Activated T-helper 17 cell treated with anti-CD3 and anti-CD28 coated beads, Interleukin-2, amount 50 U/mL, for 72 hours (primary cell): ENCODE measurements at regions not wholly inside any gene's neighbourhood (a gene's known extent, or its start where the extent isn't known, plus 50 kb on each side); places are given as distances from the start of the nearest gene placed in this dataset.

Experiments used
- ATAC-seq: fragments of 150-1000 bp; cut with Tn5 transposase; replicated peaks from 2 replicates; pipeline ENCODE4 v1.10.0; 2021; ENCODE audit warnings: mild to moderate bottlenecking, moderate library complexity
- H3K27ac Mint-ChIP-seq: one replicate; pipeline ENCODE4 v1.8.0; 2022; ENCODE audit warnings: mixed read lengths
- H3K27me3 Mint-ChIP-seq: one replicate; pipeline ENCODE4 v1.8.0; 2022; ENCODE audit warnings: mixed read lengths
- H3K36me3 Mint-ChIP-seq: one replicate; pipeline ENCODE4 v1.8.0; 2022; ENCODE audit warnings: low read depth, mild to moderate bottlenecking, mixed read lengths
- H3K4me1 Mint-ChIP-seq: one replicate; pipeline ENCODE4 v1.8.0; 2022; ENCODE audit warnings: mixed read lengths
- H3K4me3 Mint-ChIP-seq: one replicate; pipeline ENCODE4 v1.8.0; 2022; ENCODE audit warnings: mild to moderate bottlenecking, mixed read lengths
- H3K9me3 Mint-ChIP-seq: one replicate; pipeline ENCODE4 v1.8.0; 2022; ENCODE audit warnings: mixed read lengths

GRCh38 chr20:11454966-11455799 lies 462.5 kb upstream of the BTBD3 start:
- Mint-ChIP-seq H3K4me3 (no peak overlapping the region), H3K9me3 (peaks cover 10% of the 10 kb centered on the region), H3K27me3 (no peaks in the 10 kb centered on the region), H3K36me3 (no peaks in the 10 kb centered on the region), H3K4me1 (no peaks in the 10 kb centered on the region), H3K27ac (no peak overlapping the region)
- no peak for ATAC-seq

DNA sequence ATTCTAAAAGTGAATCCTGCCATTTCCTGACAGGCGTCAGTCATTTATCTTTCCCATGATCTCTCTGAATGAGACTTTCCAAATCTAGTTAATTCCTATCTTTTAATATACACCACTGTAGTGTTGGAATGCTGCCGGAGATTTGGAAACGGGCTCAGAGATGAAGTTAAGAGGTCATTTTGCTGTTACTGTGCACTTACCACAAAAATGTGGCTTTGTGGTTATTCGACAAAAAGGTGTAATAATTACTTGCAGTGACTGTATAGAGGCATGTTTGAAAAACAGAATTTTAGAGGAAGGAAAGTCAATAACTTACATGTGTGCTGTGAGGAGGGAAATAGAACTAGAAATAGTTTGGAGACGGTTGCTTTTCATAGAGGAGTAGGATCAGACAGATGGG lies 460.2 kb upstream of the BTBD3 start:
- no peak overlapping the region for H3K4me3 Mint-ChIP-seq
- H3K9me3 Mint-ChIP-seq = peaks cover 8% of the 10 kb centered on the region
- no peak overlapping the region for H3K27ac Mint-ChIP-seq
- no peaks in the 10 kb centered on the region for H3K4me1 Mint-ChIP-seq
- H3K27me3 Mint-ChIP-seq = no peaks in the 10 kb centered on the region
- no peak for ATAC-seq
- H3K36me3 Mint-ChIP-seq = no peaks in the 10 kb centered on the region

- H3K4me1 Mint-ChIP-seq = no peaks in the 10 kb centered on the region
- H3K36me3 Mint-ChIP-seq = no peaks in the 10 kb centered on the region
- peaks cover 6% of the 10 kb centered on the region for H3K9me3 Mint-ChIP-seq
- no peak overlapping the region for H3K4me3 Mint-ChIP-seq
- H3K27me3 Mint-ChIP-seq = no peaks in the 10 kb centered on the region
- ATAC-seq = no peak
- H3K27ac Mint-ChIP-seq = no peak overlapping the region
Measured at GRCh38 chr20:11459090-11459890, 458.4 kb upstream of the BTBD3 start.

DNA sequence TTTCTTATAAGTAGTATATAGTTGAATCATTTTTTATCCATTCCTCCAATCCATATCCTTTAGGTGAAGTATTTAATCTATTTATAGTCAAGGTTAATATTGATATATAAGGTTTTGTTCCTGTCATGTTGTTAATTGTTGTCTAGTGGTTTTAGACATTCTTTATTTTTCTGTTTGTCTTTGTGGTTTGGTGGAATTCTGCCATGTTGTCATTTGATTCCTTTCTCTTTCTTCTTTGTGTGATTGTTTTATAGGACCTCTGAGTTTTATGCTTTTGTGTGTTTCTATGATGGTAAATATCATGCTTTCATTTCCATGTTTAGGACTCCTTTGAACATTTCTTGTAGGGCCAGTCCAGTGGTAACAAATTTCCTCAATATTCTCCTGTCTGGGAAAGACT lies 450.3 kb upstream of the BTBD3 start:
- Mint-ChIP-seq H3K27ac (no peak overlapping the region), H3K27me3 (no peaks in the 10 kb centered on the region), H3K4me1 (no peaks in the 10 kb centered on the region), H3K9me3 (peaks cover 3% of the 10 kb centered on the region), H3K4me3 (no peak overlapping the region), H3K36me3 (no peaks in the 10 kb centered on the region)
- no peak for ATAC-seq

GRCh38 chr20:11468880-11469279 lies 448.8 kb upstream of the BTBD3 start:
- ATAC-seq = no peak
- H3K27ac Mint-ChIP-seq = no peak overlapping the region
- H3K27me3 Mint-ChIP-seq = no peaks in the 10 kb centered on the region
- no peaks in the 10 kb centered on the region for H3K4me1 Mint-ChIP-seq
- no peak overlapping the region for H3K4me3 Mint-ChIP-seq
- no peaks in the 10 kb centered on the region for H3K9me3 Mint-ChIP-seq
- H3K36me3 Mint-ChIP-seq = no peaks in the 10 kb centered on the region

DNA sequence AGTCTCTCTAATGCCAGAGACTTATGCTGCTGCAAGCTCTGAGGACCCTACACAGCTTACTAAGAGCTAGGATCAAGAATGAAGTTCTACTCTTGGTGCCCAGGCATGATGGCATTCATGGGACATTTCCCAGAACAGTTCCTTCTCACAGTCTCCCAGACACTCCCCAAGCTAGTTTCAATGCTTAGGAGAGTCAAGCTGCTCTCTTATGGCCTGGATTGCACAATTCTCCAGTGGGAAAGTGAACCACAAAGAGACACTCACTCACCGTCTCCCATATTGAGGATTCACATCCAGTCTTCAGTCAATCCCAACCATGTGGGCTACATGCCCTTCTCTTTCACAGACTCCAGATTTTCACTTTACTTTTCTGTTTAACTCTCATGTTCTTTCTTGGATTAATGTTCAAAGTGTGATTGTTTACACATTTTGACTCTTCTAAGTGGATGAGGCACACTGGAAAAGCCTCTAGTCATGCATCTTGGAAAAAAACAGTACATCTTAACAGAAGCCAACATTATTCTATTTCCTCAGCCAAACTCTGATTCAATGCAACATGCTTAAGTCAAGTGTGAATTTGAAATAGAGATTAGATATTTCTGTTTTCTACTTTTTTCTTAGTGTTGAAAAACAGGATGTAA lies 447.8 kb upstream of the BTBD3 start:
- Mint-ChIP-seq H3K4me3 (no peak overlapping the region), H3K9me3 (no peaks in the 10 kb centered on the region), H3K36me3 (no peaks in the 10 kb centered on the region), H3K4me1 (no peaks in the 10 kb centered on the region), H3K27me3 (no peaks in the 10 kb centered on the region), H3K27ac (no peak overlapping the region)
- ATAC-seq = no peak

- H3K9me3 Mint-ChIP-seq = peaks cover 15% of the 10 kb centered on the region
- no peak overlapping the region for H3K4me3 Mint-ChIP-seq
- no peak for ATAC-seq
- no peaks in the 10 kb centered on the region for H3K36me3 Mint-ChIP-seq
- no peaks in the 10 kb centered on the region for H3K27me3 Mint-ChIP-seq
- no peaks in the 10 kb centered on the region for H3K4me1 Mint-ChIP-seq
- H3K27ac Mint-ChIP-seq = no peak overlapping the region
Measured at GRCh38 chr20:11473983-11474382, 443.7 kb upstream of the BTBD3 start.

GRCh38 chr20:11483697-11484096 lies 434.0 kb upstream of the BTBD3 start:
- no peaks in the 10 kb centered on the region for H3K36me3 Mint-ChIP-seq
- no peak overlapping the region for H3K4me3 Mint-ChIP-seq
- H3K4me1 Mint-ChIP-seq = no peaks in the 10 kb centered on the region
- H3K27ac Mint-ChIP-seq = no peak overlapping the region
- H3K9me3 Mint-ChIP-seq = peaks cover 7% of the 10 kb centered on the region
- no peak for ATAC-seq
- no peaks in the 10 kb centered on the region for H3K27me3 Mint-ChIP-seq

- H3K4me1 Mint-ChIP-seq = no peaks in the 10 kb centered on the region
- no peak overlapping the region for H3K4me3 Mint-ChIP-seq
- H3K9me3 Mint-ChIP-seq = peaks cover 9% of the 10 kb centered on the region
- H3K27me3 Mint-ChIP-seq = no peaks in the 10 kb centered on the region
- ATAC-seq = no peak
- no peak overlapping the region for H3K27ac Mint-ChIP-seq
- H3K36me3 Mint-ChIP-seq = no peaks in the 10 kb centered on the region
Measured at GRCh38 chr20:11484479-11484878, 433.2 kb upstream of the BTBD3 start.

DNA sequence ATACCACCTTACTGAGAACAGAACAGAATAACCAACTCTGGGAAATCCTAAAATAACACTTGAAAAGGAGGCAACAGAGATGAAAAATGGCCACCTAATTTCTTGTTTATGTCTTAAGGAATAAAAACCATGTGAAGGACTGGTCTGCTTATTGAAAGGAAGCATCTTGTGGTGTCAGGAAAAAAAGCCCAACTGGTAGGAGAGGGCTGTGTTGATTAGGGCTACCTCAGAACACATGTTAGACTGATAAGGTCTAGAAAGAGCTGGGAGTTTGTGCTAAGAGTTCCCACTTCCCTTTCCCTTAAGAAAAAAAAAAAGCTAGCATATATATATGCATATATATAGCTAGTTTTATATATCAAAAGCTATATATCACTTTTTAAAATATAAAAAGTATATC lies 425.3 kb upstream of the BTBD3 start:
- H3K27ac Mint-ChIP-seq = no peak overlapping the region
- H3K9me3 Mint-ChIP-seq = peaks cover 16% of the 10 kb centered on the region
- no peak for ATAC-seq
- no peaks in the 10 kb centered on the region for H3K27me3 Mint-ChIP-seq
- no peaks in the 10 kb centered on the region for H3K36me3 Mint-ChIP-seq
- no peak overlapping the region for H3K4me3 Mint-ChIP-seq
- H3K4me1 Mint-ChIP-seq = no peaks in the 10 kb centered on the region

DNA sequence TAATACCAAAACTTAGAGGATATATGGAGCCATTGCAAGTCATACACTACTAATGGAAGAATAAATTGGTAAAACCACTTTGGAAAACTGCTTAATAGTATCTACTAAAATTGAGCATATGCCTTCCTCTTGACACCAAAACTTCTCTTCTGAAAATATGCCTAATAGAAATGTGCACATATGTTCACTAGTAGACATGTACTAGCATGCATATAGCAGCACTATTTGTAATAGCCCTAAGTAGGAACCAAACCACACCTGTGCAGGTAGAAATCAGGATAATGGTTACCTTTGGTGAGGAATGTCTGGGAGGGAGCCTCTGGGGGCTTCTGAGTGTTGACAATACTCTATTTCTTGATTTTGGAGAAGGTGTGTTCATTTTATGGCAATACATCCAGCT lies 424.8 kb upstream of the BTBD3 start:
- H3K36me3 Mint-ChIP-seq = no peaks in the 10 kb centered on the region
- no peak for ATAC-seq
- no peaks in the 10 kb centered on the region for H3K4me1 Mint-ChIP-seq
- H3K27me3 Mint-ChIP-seq = no peaks in the 10 kb centered on the region
- H3K4me3 Mint-ChIP-seq = no peak overlapping the region
- no peak overlapping the region for H3K27ac Mint-ChIP-seq
- peaks cover 16% of the 10 kb centered on the region for H3K9me3 Mint-ChIP-seq

- H3K27ac Mint-ChIP-seq = no peak overlapping the region
- no peaks in the 10 kb centered on the region for H3K36me3 Mint-ChIP-seq
- ATAC-seq = no peak
- H3K4me3 Mint-ChIP-seq = no peak overlapping the region
- H3K9me3 Mint-ChIP-seq = peaks cover 7% of the 10 kb centered on the region
- no peaks in the 10 kb centered on the region for H3K27me3 Mint-ChIP-seq
- no peaks in the 10 kb centered on the region for H3K4me1 Mint-ChIP-seq
Measured at GRCh38 chr20:11496380-11496779, 421.3 kb upstream of the BTBD3 start.

DNA sequence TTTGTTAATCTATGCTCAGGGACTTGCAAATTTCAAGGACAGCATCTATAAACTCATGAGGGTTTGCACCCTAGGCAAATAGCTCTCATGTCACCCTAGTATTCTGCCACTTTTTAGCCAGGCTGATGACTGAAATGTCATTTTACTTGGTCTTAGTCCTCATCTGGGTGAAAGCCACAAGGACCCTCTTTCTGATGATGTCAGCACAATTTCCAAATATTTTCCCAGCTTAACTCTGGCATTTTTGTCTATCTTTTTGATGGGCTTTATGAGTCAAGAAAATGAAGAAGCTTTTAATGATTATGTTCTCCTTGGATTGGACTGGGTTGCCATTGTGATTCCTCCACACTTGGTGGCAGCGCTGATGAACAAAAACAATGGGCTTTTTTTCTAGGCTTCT lies 420.1 kb upstream of the BTBD3 start:
- Mint-ChIP-seq H3K4me1 (no peaks in the 10 kb centered on the region), H3K27ac (no peak overlapping the region), H3K9me3 (peaks cover 7% of the 10 kb centered on the region), H3K27me3 (no peaks in the 10 kb centered on the region), H3K4me3 (no peak overlapping the region), H3K36me3 (no peaks in the 10 kb centered on the region)
- ATAC-seq = no peak

- H3K4me3 Mint-ChIP-seq = no peak overlapping the region
- H3K9me3 Mint-ChIP-seq = peaks cover 7% of the 10 kb centered on the region
- H3K36me3 Mint-ChIP-seq = no peaks in the 10 kb centered on the region
- no peak overlapping the region for H3K27ac Mint-ChIP-seq
- ATAC-seq = no peak
- no peaks in the 10 kb centered on the region for H3K27me3 Mint-ChIP-seq
- H3K4me1 Mint-ChIP-seq = no peaks in the 10 kb centered on the region
Measured at GRCh38 chr20:11499101-11499634, 418.5 kb upstream of the BTBD3 start.
